Endodermal cell (in vitro differentiated cells): ENCODE measurements at regions not wholly inside any gene's neighbourhood (a gene's known extent, or its start where the extent isn't known, plus 50 kb on each side); places are given as distances from the start of the nearest gene placed in this dataset.
"Not testable (repeated sequence)": the region's sequence is repeated elsewhere in the genome, so short reads cannot be mapped to it uniquely, and the experiment has no call there.

Source experiments
- DNase-seq: peaks from one replicate; pipeline ENCODE4 v3.0.0-alpha.2; 2017
- H3K27ac ChIP-seq: 2 replicates; pipeline ENCODE4 v1.5.1; 2013; ENCODE audit warnings: mild to moderate bottlenecking, low read depth, low read length, moderate library complexity
- H3K27me3 ChIP-seq: 2 replicates; pipeline ENCODE4 v1.6.1; 2013; ENCODE audit warnings: mild to moderate bottlenecking, low read length, moderate library complexity; ENCODE audit not compliant: insufficient read depth, control insufficient read depth, poor library complexity, severe bottlenecking
- H3K36me3 ChIP-seq: 2 replicates; pipeline ENCODE4 v1.7.0; 2013; ENCODE audit warnings: mild to moderate bottlenecking, low read length, moderate library complexity; ENCODE audit not compliant: control insufficient read depth, insufficient read depth
- H3K4me1 ChIP-seq: one replicate; pipeline ENCODE4 v1.7.0; 2013; ENCODE audit warnings: low read length; ENCODE audit not compliant: control insufficient read depth, insufficient read depth
- H3K4me3 ChIP-seq: 2 replicates; pipeline ENCODE4 v1.5.1; 2013; ENCODE audit warnings: mild to moderate bottlenecking, low read length, moderate library complexity
- H3K9ac ChIP-seq: 2 replicates; pipeline ENCODE4 v1.6.1; 2013; ENCODE audit warnings: mild to moderate bottlenecking, low read length, moderate library complexity; ENCODE audit not compliant: poor library complexity, severe bottlenecking; ENCODE audit errors: extremely low read depth
- H3K9me3 ChIP-seq: 2 replicates; pipeline ENCODE4 v1.6.1; 2013; ENCODE audit warnings: mild to moderate bottlenecking, low read length, moderate library complexity; ENCODE audit not compliant: control insufficient read depth
- H3K27ac Mint-ChIP-seq: 2 replicates; pipeline ENCODE4 v1.8.0; 2020; ENCODE audit warnings: mixed read lengths
- H3K27me3 Mint-ChIP-seq: 2 replicates; pipeline ENCODE4 v1.8.0; 2021; ENCODE audit warnings: mild to moderate bottlenecking, mixed read lengths; ENCODE audit not compliant: insufficient read depth
- H3K36me3 Mint-ChIP-seq: 2 replicates; pipeline ENCODE4 v1.8.0; 2020; ENCODE audit warnings: low read depth, mixed read lengths
- H3K4me1 Mint-ChIP-seq: 2 replicates; pipeline ENCODE4 v1.8.0; 2020; ENCODE audit warnings: mixed read lengths
- H3K4me3 Mint-ChIP-seq: 2 replicates; pipeline ENCODE4 v1.8.0; 2020; ENCODE audit warnings: mild to moderate bottlenecking, moderate library complexity, mixed read lengths
- H3K9me3 Mint-ChIP-seq: 2 replicates; pipeline ENCODE4 v1.8.0; 2020; ENCODE audit warnings: mild to moderate bottlenecking, mixed read lengths
- WGBS, 2 experiments: methylation state at CpG; one replicate each; pipeline versions ENCODE4 v1.1.5 to v1.1.7; 2013; ENCODE audit warnings: missing lambda C conversion rate in 2 of 2, mixed read lengths in 1 of 2; ENCODE audit not compliant: insufficient coverage in 1 of 2, insufficient read length in 1 of 2; 5-methylcytosine and 5-hydroxymethylcytosine counted together
- TF ChIP-seq, protein P1 (sequence below): fragments of 200-600 bp; sonication (generic); conservative IDR thresholded peaks from 2 replicates; pipeline ENCODE4 v1.5.0; 2021; ENCODE audit warnings: antibody characterized with exemption, mild to moderate bottlenecking

DNA sequence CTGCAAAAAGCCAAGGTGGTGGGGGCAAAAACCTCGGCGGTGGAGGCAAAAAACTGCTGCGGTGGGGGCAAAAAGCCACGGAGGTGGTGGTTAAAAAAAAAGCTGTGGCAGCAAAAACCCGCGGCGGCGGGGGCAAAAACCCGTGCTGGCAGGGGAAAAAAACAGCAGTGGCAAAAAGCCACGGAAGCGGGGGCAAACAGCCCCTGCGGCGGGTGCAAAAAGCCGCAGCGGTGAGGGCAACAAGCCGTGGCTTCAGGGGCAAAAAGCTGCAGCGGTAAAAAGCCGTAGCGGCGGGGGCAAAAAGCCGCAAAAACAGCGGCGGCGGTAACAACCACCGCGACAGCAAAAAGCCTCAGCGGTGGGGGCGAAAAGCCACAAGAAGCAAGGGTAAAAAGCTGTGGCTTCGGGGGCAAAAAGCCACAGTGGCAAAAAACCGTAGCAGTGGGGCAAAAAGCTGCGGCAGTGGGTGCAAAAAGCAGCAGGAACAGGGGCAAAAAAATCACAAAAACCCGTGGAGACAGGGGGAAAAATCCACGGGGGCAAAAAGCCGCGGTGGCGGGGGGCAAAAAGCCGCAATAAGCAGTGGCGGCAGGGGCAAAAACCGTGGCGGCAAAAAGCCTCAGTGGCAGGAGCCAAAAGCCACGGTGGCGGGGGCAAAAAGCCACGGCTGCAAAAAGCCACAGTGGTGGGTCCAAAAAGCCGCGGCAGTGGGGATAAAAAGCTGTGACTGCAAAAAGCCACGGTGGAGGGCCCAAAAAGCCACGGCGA is 193.7 kb downstream of the SHCBP1 start:
- peaks cover 9% of the 10 kb centered on the region for H3K9me3 ChIP-seq
- H3K27me3 ChIP-seq = no peaks in the 10 kb centered on the region
- TF ChIP-seq, protein P1, sequence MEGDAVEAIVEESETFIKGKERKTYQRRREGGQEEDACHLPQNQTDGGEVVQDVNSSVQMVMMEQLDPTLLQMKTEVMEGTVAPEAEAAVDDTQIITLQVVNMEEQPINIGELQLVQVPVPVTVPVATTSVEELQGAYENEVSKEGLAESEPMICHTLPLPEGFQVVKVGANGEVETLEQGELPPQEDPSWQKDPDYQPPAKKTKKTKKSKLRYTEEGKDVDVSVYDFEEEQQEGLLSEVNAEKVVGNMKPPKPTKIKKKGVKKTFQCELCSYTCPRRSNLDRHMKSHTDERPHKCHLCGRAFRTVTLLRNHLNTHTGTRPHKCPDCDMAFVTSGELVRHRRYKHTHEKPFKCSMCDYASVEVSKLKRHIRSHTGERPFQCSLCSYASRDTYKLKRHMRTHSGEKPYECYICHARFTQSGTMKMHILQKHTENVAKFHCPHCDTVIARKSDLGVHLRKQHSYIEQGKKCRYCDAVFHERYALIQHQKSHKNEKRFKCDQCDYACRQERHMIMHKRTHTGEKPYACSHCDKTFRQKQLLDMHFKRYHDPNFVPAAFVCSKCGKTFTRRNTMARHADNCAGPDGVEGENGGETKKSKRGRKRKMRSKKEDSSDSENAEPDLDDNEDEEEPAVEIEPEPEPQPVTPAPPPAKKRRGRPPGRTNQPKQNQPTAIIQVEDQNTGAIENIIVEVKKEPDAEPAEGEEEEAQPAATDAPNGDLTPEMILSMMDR = no peak
- no peaks in the 10 kb centered on the region for H3K36me3 Mint-ChIP-seq
- H3K4me3 ChIP-seq = no peak overlapping the region
- H3K4me3 Mint-ChIP-seq = no peak overlapping the region
- WGBS, 2 experiments = 81 to 90% methylated on average over 25 to 48 of the region's 48 CpGs
- DNase-seq = no peak
- no peaks in the 10 kb centered on the region for H3K36me3 ChIP-seq
- H3K27ac Mint-ChIP-seq = no peak overlapping the region
- H3K4me1 Mint-ChIP-seq = no peaks in the 10 kb centered on the region
- no peak overlapping the region for H3K27ac ChIP-seq
- peaks cover 63% of the 10 kb centered on the region for H3K9me3 Mint-ChIP-seq
- H3K27me3 Mint-ChIP-seq = no peaks in the 10 kb centered on the region
- H3K9ac ChIP-seq = no peak overlapping the region
- H3K4me1 ChIP-seq = no peaks in the 10 kb centered on the region

DNA sequence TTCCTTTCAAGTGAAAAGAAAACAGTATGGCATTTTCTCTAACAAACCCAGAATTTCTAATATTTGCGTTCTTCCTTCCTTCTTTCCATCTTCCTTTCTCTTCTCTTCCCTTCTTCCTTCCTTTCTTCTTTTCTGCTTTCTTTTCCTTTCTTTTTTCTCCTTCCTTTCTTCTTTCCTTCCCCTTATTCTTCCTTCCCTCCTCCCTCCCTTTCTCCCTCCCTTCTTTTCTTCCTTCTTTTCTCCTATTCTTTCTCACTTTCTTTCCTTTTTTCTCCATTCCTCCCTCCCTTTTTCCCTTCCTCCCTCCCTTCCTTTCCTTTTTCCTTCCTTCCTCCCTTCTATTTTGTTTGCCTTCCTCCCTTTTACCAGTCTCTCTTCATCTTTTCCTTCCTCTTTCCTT is 194.8 kb downstream of the SHCBP1 start:
- WGBS, 2 experiments = 66 to 82% methylated on average over 1 of the region's 1 CpG
- H3K27ac Mint-ChIP-seq = no peak overlapping the region
- no peaks in the 10 kb centered on the region for H3K36me3 ChIP-seq
- peaks cover 21% of the 10 kb centered on the region for H3K9me3 ChIP-seq
- H3K9ac ChIP-seq = no peak overlapping the region
- DNase-seq = no peak
- H3K9me3 Mint-ChIP-seq = peaks cover 69% of the 10 kb centered on the region
- H3K4me3 Mint-ChIP-seq = no peak overlapping the region
- no peaks in the 10 kb centered on the region for H3K4me1 ChIP-seq
- no peaks in the 10 kb centered on the region for H3K4me1 Mint-ChIP-seq
- H3K36me3 Mint-ChIP-seq = no peaks in the 10 kb centered on the region
- H3K27me3 Mint-ChIP-seq = no peaks in the 10 kb centered on the region
- no peaks in the 10 kb centered on the region for H3K27me3 ChIP-seq
- TF ChIP-seq, protein P1 = no peak
- no peak overlapping the region for H3K4me3 ChIP-seq
- no peak overlapping the region for H3K27ac ChIP-seq

DNA sequence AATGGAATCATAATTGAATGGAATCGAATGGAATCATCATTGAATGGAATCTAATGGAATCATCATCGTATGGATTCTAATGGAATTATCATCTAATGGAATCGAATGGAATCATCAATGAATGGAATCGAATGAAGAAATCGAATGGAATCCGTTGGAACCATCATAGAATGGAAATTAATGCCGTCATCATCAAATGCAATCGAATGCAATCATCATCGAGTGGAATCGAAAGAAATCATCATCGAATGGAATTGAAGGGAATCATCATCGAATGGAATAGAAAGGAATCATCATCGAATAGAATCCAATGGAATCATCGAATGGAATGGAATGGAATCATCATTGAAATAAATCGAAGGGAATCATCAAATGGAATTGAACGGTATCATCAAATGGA is 217.2 kb downstream of the SHCBP1 start:
- Mint-ChIP-seq H3K4me3 (no peak overlapping the region), H3K27ac (no peak overlapping the region), H3K27me3 (no peaks in the 10 kb centered on the region), H3K9me3 (peaks cover 57% of the 10 kb centered on the region), H3K36me3 (peaks cover 4% of the 10 kb centered on the region), H3K4me1 (no peaks in the 10 kb centered on the region)
- TF ChIP-seq, protein P1 = no peak
- H3K36me3 ChIP-seq = no peaks in the 10 kb centered on the region
- DNase-seq = no peak
- H3K4me1 ChIP-seq = no peaks in the 10 kb centered on the region
- H3K4me3 ChIP-seq = no peak overlapping the region
- peaks cover 42% of the 10 kb centered on the region for H3K9me3 ChIP-seq
- WGBS, 2 experiments = 87% methylated on average over 16 of the region's 16 CpGs
- H3K9ac ChIP-seq = no peak overlapping the region
- H3K27me3 ChIP-seq = no peaks in the 10 kb centered on the region
- H3K27ac ChIP-seq = no peak overlapping the region

DNA sequence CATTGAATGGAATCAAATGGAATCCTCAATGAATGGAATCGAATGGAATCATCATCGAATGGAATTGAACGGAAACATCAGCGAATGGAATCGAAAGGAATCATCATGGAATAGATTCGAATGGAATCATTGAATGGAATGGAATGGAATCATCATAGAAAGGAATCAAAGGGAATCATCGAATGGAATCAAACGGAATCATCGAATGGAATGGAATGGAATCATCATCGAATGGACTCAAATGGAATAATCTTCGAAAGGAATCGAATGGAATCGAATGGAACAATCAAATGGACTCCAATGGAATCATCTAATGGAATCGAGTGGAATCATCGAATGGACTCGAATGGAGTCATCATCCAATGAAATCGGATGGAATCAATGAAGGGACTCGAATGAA is 222.6 kb downstream of the SHCBP1 start:
- not testable (repeated sequence) for DNase-seq, H3K4me3 ChIP-seq, H3K4me1 ChIP-seq, H3K4me3 Mint-ChIP-seq, H3K36me3 ChIP-seq, H3K36me3 Mint-ChIP-seq, H3K27ac ChIP-seq, H3K9me3 ChIP-seq, H3K27ac Mint-ChIP-seq, H3K27me3 ChIP-seq, H3K27me3 Mint-ChIP-seq, H3K9ac ChIP-seq, H3K4me1 Mint-ChIP-seq
- 79 to 86% methylated on average over 16 to 18 of the region's 18 CpGs for WGBS, 2 experiments
- H3K9me3 Mint-ChIP-seq = peaks cover 11% of the 10 kb centered on the region

DNA sequence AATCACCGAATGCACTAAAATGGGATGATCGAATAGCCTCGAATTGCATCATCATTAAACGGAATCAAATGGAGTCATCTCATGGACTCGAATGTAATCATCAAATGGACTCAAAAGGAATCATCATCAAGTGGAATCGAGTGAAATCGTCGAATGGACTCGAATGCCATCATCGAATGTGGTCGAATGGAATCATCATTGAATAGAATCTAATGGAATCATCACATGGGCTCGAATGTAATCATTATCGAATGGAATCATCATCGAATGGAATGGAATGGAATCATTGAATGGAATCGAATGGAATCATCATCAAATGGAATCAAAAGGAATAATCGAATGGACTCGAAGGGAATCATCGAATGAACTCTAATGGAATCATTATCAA is 224.3 kb downstream of the SHCBP1 start:
- H3K27me3 Mint-ChIP-seq, H3K27me3 ChIP-seq, H3K27ac Mint-ChIP-seq, H3K9ac ChIP-seq, H3K9me3 ChIP-seq, H3K4me1 Mint-ChIP-seq, H3K27ac ChIP-seq, H3K4me3 ChIP-seq, H3K36me3 ChIP-seq, DNase-seq, H3K36me3 Mint-ChIP-seq, H3K4me3 Mint-ChIP-seq, H3K4me1 ChIP-seq: not testable (repeated sequence)
- peaks cover 10% of the 10 kb centered on the region for H3K9me3 Mint-ChIP-seq
- WGBS, 2 experiments = 70 to 74% methylated on average over 14 to 15 of the region's 18 CpGs
